SK-N-SH (cell line): ENCODE measurements at regions not wholly inside any gene's neighbourhood (a gene's known extent, or its start where the extent isn't known, plus 50 kb on each side); places are given as distances from the start of the nearest gene placed in this dataset.

ENCODE experiments used
- CTCF ChIA-PET: fragments of 300-600, 350-600 bp; formaldehyde crosslinking; extraction: SDS; loops from one replicate; lab custom pipeline; 2021; lab: Yijun Ruan, JAX
- POLR2A ChIA-PET: fragments of 350-600 bp; sonication (Branson Sonifier 250); formaldehyde crosslinking; extraction: SDS; loops from one replicate; lab custom pipeline; 2020; ENCODE audit warnings: antibody characterized with exemption, inconsistent platforms; lab: Yijun Ruan, JAX
- DNase-seq: peaks from one replicate; pipeline ENCODE4 v3.0.0; 2012
- H2AFZ ChIP-seq: fragments of 200-600 bp; sonication (generic); 2 replicates; pipeline ENCODE4 v1.8.1; 2016; ENCODE audit warnings: antibody characterized with exemption, mild to moderate bottlenecking, low read depth
- H3F3A ChIP-seq: fragments of 200-600 bp; sonication (generic); replicated peaks from 2 replicates; pipeline ENCODE3; 2016; ENCODE audit warnings: antibody characterized with exemption, mild to moderate bottlenecking; ENCODE audit not compliant: insufficient read depth
- H3K27ac ChIP-seq, 2 experiments: fragments of 200-500 bp in 1 of 2; fragments of 200-600 bp in 1 of 2; sonication (Bioruptor generic) in 1 of 2; sonication (generic), shearing (Covaris generic) in 1 of 2; 2 replicates each; pipeline versions ENCODE4 v1.5.1 to v1.6.1; 2014 to 2016; ENCODE audit warnings: low read depth in 2 of 2, inconsistent platforms in 1 of 2, low read length in 1 of 2, mild to moderate bottlenecking in 1 of 2, mixed read lengths in 1 of 2
- H3K27me3 ChIP-seq: fragments of 200-600 bp; sonication (generic), shearing (Covaris generic); 2 replicates; pipeline ENCODE4 v1.6.1; 2016; ENCODE audit warnings: mixed run types; ENCODE audit not compliant: insufficient read depth
- H3K36me3 ChIP-seq, 2 experiments: fragments of 200-500 bp in 1 of 2; fragments of 200-600 bp in 1 of 2; sonication (Bioruptor generic) in 1 of 2; sonication (generic) in 1 of 2; replicated peaks in 1 of 2; 2 replicates each; pipeline versions ENCODE3 to v1.5.1; 2014 to 2016; ENCODE audit warnings: low read length in 1 of 2, mild to moderate bottlenecking in 1 of 2; ENCODE audit not compliant: insufficient read depth in 2 of 2, control insufficient read depth in 1 of 2
- H3K4me1 ChIP-seq, 2 experiments: fragments of 200-500 bp in 1 of 2; fragments of 200-600 bp in 1 of 2; sonication (Bioruptor generic) in 1 of 2; sonication (generic), shearing (Covaris generic) in 1 of 2; 2 replicates each; pipeline versions ENCODE4 v1.5.1 to v1.6.1; 2014 to 2016; ENCODE audit warnings: low read depth in 1 of 2, low read length in 1 of 2, mixed run types in 1 of 2; ENCODE audit not compliant: insufficient read depth in 2 of 2, control insufficient read depth in 1 of 2
- H3K4me2 ChIP-seq: fragments of 200-600 bp; sonication (generic), shearing (Covaris generic); 2 replicates; pipeline ENCODE4 v1.6.1; 2017; ENCODE audit warnings: mixed run types
- H3K4me3 ChIP-seq, 2 experiments: fragments of 200-500 bp in 1 of 2; fragments of 200-600 bp in 1 of 2; sonication (Bioruptor generic) in 1 of 2; sonication (generic), shearing (Covaris generic) in 1 of 2; 2 replicates each; pipeline versions ENCODE4 v1.5.1 to v1.8.1; 2014 to 2016; ENCODE audit warnings: low read depth in 2 of 2, inconsistent platforms in 1 of 2, low read length in 1 of 2, mild to moderate bottlenecking in 1 of 2, mixed read lengths in 1 of 2, moderate library complexity in 1 of 2
- H3K79me2 ChIP-seq: fragments of 200-600 bp; sonication (generic); 2 replicates; pipeline ENCODE4 v1.8.1; 2017; ENCODE audit warnings: mild to moderate bottlenecking; ENCODE audit not compliant: insufficient read depth
- H3K9ac ChIP-seq: fragments of 200-600 bp; sonication (generic); 2 replicates; pipeline ENCODE4 v1.6.1; 2017; ENCODE audit warnings: mixed run types
- H3K9me2 ChIP-seq: fragments of 200-600 bp; sonication (generic); 2 replicates; pipeline ENCODE4 v1.6.1; 2017; ENCODE audit warnings: mixed run types
- H3K9me3 ChIP-seq: fragments of 200-600 bp; sonication (generic); 2 replicates; pipeline ENCODE4 v1.6.1; 2017; ENCODE audit warnings: mixed run types, mild to moderate bottlenecking, moderate library complexity
- H4K20me1 ChIP-seq: fragments of 200-600 bp; sonication (generic); 2 replicates; pipeline ENCODE4 v1.6.1; 2017; ENCODE audit warnings: mild to moderate bottlenecking, mixed run types; ENCODE audit not compliant: insufficient read depth
- CTCF ChIP-seq: fragments of 200-600 bp; sonication (generic); IDR thresholded peaks from 2 replicates; pipeline ENCODE4 v1.6.1; 2017; ENCODE audit warnings: antibody characterized with exemption, mild to moderate bottlenecking, moderate library complexity
- ELF1 ChIP-seq: IDR thresholded peaks from 2 replicates; pipeline ENCODE4 v1.4.0; 2012
- EP300 ChIP-seq, 2 experiments: IDR thresholded peaks; 2 replicates each; pipeline versions ENCODE4 v1.4.0 to v1.6.1; 2012; ENCODE audit warnings: borderline replicate concordance in 1 of 2, low read depth in 1 of 2, low read length in 1 of 2
- EZH2phosphoT487 ChIP-seq: fragments of 200-600 bp; sonication (generic); IDR thresholded peaks from 2 replicates; pipeline ENCODE4 v1.6.1; 2017; ENCODE audit warnings: low read depth, mixed run types, mild to moderate bottlenecking, antibody characterized with exemption, moderate library complexity, borderline replicate concordance
- FOSL2 ChIP-seq: IDR thresholded peaks from 2 replicates; pipeline ENCODE4 v1.4.0; 2012; ENCODE audit warnings: low read depth, mild to moderate bottlenecking, moderate library complexity, borderline replicate concordance
- FOXJ3 ChIP-seq: sonication (generic); formaldehyde crosslinking; IDR thresholded peaks from 2 replicates; pipeline ENCODE4 v1.5.1; 2020; ENCODE audit warnings: mild to moderate bottlenecking, missing genetic modification reagents
- FOXM1 ChIP-seq: IDR thresholded peaks from 2 replicates; pipeline ENCODE4 v1.4.0; 2012; ENCODE audit warnings: low read depth, mild to moderate bottlenecking
- JUND ChIP-seq: IDR thresholded peaks from 2 replicates; pipeline ENCODE4 v1.4.0; 2012
- MEF2A ChIP-seq: IDR thresholded peaks from 2 replicates; pipeline ENCODE4 v1.4.0; 2012; ENCODE audit warnings: low read depth, borderline replicate concordance
- NFIC ChIP-seq: IDR thresholded peaks from 2 replicates; pipeline ENCODE4 v1.4.0; 2012; ENCODE audit warnings: borderline replicate concordance
- PBX3 ChIP-seq: IDR thresholded peaks from 2 replicates; pipeline ENCODE4; 2012
- POLR2AphosphoS5 ChIP-seq: IDR thresholded peaks from 2 replicates; pipeline ENCODE4 v1.6.1; 2012; ENCODE audit warnings: low read depth, low read length
- RAD21 ChIP-seq: IDR thresholded peaks from 2 replicates; pipeline ENCODE4 v1.6.1; 2012; ENCODE audit warnings: mild to moderate bottlenecking, low read length
- REST ChIP-seq: IDR thresholded peaks from 2 replicates; pipeline ENCODE4 v1.6.1; 2012; ENCODE audit warnings: mild to moderate bottlenecking, low read depth, low read length, moderate library complexity
- RXRA ChIP-seq: IDR thresholded peaks from 2 replicates; pipeline ENCODE4 v1.4.0; 2012; ENCODE audit warnings: low read depth, mild to moderate bottlenecking, borderline replicate concordance
- SIN3A ChIP-seq: IDR thresholded peaks from 2 replicates; pipeline ENCODE4 v1.6.1; 2012; ENCODE audit warnings: low read depth, mild to moderate bottlenecking, low read length, moderate library complexity, borderline replicate concordance
- TCF12 ChIP-seq: IDR thresholded peaks from 2 replicates; pipeline ENCODE4 v1.4.0; 2012
- TEAD4 ChIP-seq: IDR thresholded peaks from 2 replicates; pipeline ENCODE4 v1.4.0; 2012; ENCODE audit warnings: mild to moderate bottlenecking, borderline replicate concordance; ENCODE audit not compliant: insufficient read depth
- YY1 ChIP-seq: IDR thresholded peaks from 2 replicates; pipeline ENCODE4 v1.4.0; 2012; ENCODE audit warnings: low read depth, mild to moderate bottlenecking
- WGBS: methylation state at CpG from one replicate; pipeline ENCODE4 v1.1.6; 2017; ENCODE audit warnings: low lambda C conversion rate; 5-methylcytosine and 5-hydroxymethylcytosine counted together
- TF ChIP-seq, protein P1 (sequence below): IDR thresholded peaks from 2 replicates; pipeline ENCODE4 v1.4.0; 2012; ENCODE audit warnings: low read depth, borderline replicate concordance
- TF ChIP-seq, protein P2 (sequence below): IDR thresholded peaks from 2 replicates; pipeline ENCODE4 v1.4.0; 2012; ENCODE audit warnings: low read depth

- H2AFZ ChIP-seq, result peak overlapping the region; percentile 31; the same call in 1 of the 2 replicates
- ChIA-PET CTCF (no interaction called here), POLR2A (no interaction called here)
- WGBS, result 13% methylated on average over 2 of the region's 2 CpGs
- no peaks in the 10 kb centered on the region for H3K9me2 ChIP-seq
- no peak for DNase-seq
- peak overlapping the region; percentile 67 to 69; a peak in 3 of 4 replicates for H3K27ac ChIP-seq
- TF ChIP-seq JUND (peak; percentile 74), POLR2AphosphoS5 (peak; percentile 67; the same call in 1 of the 2 replicates), PBX3 (peak; percentile 93), NFIC (peak; percentile 92; the same call in 1 of the 2 replicates), TCF12 (peak; percentile 94), REST (0 out of 2 replicates have a peak, but pooled peaks have one; percentile 32), CTCF (no peak), TEAD4 (peak; percentile 79), EZH2phosphoT487 (no peak), FOXM1 (peak; percentile 89), FOSL2 (peak; percentile 58; the same call in 1 of the 2 replicates), SIN3A (no peak), ELF1 (no peak), YY1 (no peak), FOXJ3 (no peak), RAD21 (no peak), RXRA (peak; percentile 77; the same call in 1 of the 2 replicates), EP300 (IDR thresholded peaks at IDR 0.05; ENCODE audit: borderline replicate concordance in 1 of 2, low read depth in 1 of 2, low read length in 1 of 2) (peak; percentile 48 to 93; a peak in 2 of 4 replicates), MEF2A (peak; percentile 82)
- TF ChIP-seq, protein P1, sequence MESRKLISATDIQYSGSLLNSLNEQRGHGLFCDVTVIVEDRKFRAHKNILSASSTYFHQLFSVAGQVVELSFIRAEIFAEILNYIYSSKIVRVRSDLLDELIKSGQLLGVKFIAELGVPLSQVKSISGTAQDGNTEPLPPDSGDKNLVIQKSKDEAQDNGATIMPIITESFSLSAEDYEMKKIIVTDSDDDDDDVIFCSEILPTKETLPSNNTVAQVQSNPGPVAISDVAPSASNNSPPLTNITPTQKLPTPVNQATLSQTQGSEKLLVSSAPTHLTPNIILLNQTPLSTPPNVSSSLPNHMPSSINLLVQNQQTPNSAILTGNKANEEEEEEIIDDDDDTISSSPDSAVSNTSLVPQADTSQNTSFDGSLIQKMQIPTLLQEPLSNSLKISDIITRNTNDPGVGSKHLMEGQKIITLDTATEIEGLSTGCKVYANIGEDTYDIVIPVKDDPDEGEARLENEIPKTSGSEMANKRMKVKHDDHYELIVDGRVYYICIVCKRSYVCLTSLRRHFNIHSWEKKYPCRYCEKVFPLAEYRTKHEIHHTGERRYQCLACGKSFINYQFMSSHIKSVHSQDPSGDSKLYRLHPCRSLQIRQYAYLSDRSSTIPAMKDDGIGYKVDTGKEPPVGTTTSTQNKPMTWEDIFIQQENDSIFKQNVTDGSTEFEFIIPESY, result 0 out of 2 replicates have a peak, but pooled peaks have one; percentile 37
- TF ChIP-seq, protein P2, sequence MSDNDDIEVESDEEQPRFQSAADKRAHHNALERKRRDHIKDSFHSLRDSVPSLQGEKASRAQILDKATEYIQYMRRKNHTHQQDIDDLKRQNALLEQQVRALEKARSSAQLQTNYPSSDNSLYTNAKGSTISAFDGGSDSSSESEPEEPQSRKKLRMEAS, result peak; percentile 45; the same call in 1 of the 2 replicates
- peaks cover 0 to 10% of the 10 kb centered on the region in 2 experiments; a peak in 3 of 4 replicates for H3K4me1 ChIP-seq
- no peaks in the 10 kb centered on the region for H3K79me2 ChIP-seq
- H3K27me3 ChIP-seq, result no peaks in the 10 kb centered on the region
- H3K4me2 ChIP-seq, result 0 out of 2 replicates have a peak overlapping the region, but pooled peaks have one; percentile 24
- no peak overlapping the region for H3K9ac ChIP-seq
- no peaks in the 10 kb centered on the region for H3K9me3 ChIP-seq
- H3F3A ChIP-seq, result peaks cover 10% of the 10 kb centered on the region
- H4K20me1 ChIP-seq, result no peaks in the 10 kb centered on the region
- no peak overlapping the region for H3K4me3 ChIP-seq
- no peaks in the 10 kb centered on the region for H3K36me3 ChIP-seq
These were observed 206.1 kb downstream of the SLC39A8 start for GRCh38 chr4:102139132-102139573.
